Renal cortical epithelial cell (primary cell): ENCODE measurements at regions not wholly inside any gene's neighbourhood (a gene's known extent, or its start where the extent isn't known, plus 50 kb on each side); places are given as distances from the start of the nearest gene placed in this dataset.
"Not testable (repeated sequence)": the region's sequence is repeated elsewhere in the genome, so short reads cannot be mapped to it uniquely, and the experiment has no call there.

ENCODE experiments used
- DNase-seq: peaks from one replicate; pipeline ENCODE4 v3.0.0-alpha.2; 2011; ENCODE audit warnings: low read depth

GRCh38 chr3:157581956-157582636 lies 78.9 kb upstream of the VEPH1 start:
- not testable (repeated sequence) for DNase-seq

GRCh38 chr3:157581371-157581770 lies 78.2 kb upstream of the VEPH1 start:
- DNase-seq = no peak

GRCh38 chr3:157578181-157578580 lies 75.0 kb upstream of the VEPH1 start:
- no peak for DNase-seq

GRCh38 chr3:157574531-157574930 lies 71.3 kb upstream of the VEPH1 start:
- peak; percentile 59 for DNase-seq

- DNase-seq = peak; percentile 77
Measured at GRCh38 chr3:157573780-157574378, 70.7 kb upstream of the VEPH1 start.

GRCh38 chr3:157573281-157573680 lies 70.1 kb upstream of the VEPH1 start:
- peak; percentile 42 for DNase-seq

GRCh38 chr3:157572559-157573270 lies 69.5 kb upstream of the VEPH1 start:
- DNase-seq = peak; percentile 48

- DNase-seq = no peak
Measured at GRCh38 chr3:157566596-157566995, 63.4 kb upstream of the VEPH1 start.

GRCh38 chr3:157559401-157559800 lies 56.2 kb upstream of the VEPH1 start:
- no peak for DNase-seq
